DOHH2 (cell line): ENCODE measurements at regions not wholly inside any gene's neighbourhood (a gene's known extent, or its start where the extent isn't known, plus 50 kb on each side); places are given as distances from the start of the nearest gene placed in this dataset.
A peak's percentile ranks its signal among the peaks of the same experiment; 100 is the strongest.

Experiments
- H3F3A ChIP-seq: fragments of 200-600 bp; sonication (generic), shearing (Covaris generic); 2 replicates; pipeline ENCODE4 v1.6.0; 2016; ENCODE audit warnings: antibody characterized with exemption, mild to moderate bottlenecking; ENCODE audit not compliant: control insufficient read depth, insufficient read depth
- H3K27ac ChIP-seq: fragments of 200-600 bp; sonication (generic); 2 replicates; pipeline ENCODE4 v1.5.1; 2014; ENCODE audit warnings: low read depth, mild to moderate bottlenecking, low read length, moderate library complexity
- H3K27me3 ChIP-seq: fragments of 200-600 bp; sonication (generic); 2 replicates; pipeline ENCODE4 v1.6.1; 2014; ENCODE audit warnings: mild to moderate bottlenecking, low read length, mixed read lengths; ENCODE audit not compliant: control insufficient read depth
- H3K36me3 ChIP-seq: fragments of 200-600 bp; sonication (generic); 2 replicates; pipeline ENCODE4 v1.6.1; 2014; ENCODE audit warnings: mild to moderate bottlenecking, low read length, moderate library complexity, mixed read lengths; ENCODE audit not compliant: control insufficient read depth
- H3K4me1 ChIP-seq: fragments of 200-600 bp; sonication (generic); 2 replicates; pipeline ENCODE4 v1.6.1; 2014; ENCODE audit warnings: mild to moderate bottlenecking, low read length, mixed read lengths; ENCODE audit not compliant: control insufficient read depth
- H3K4me2 ChIP-seq: fragments of 200-600 bp; sonication (generic); 2 replicates; pipeline ENCODE4 v1.6.0; 2014; ENCODE audit warnings: mild to moderate bottlenecking, low read length, moderate library complexity
- H3K4me3 ChIP-seq: fragments of 200-600 bp; sonication (generic); 2 replicates; pipeline ENCODE4 v1.5.1; 2014; ENCODE audit warnings: mild to moderate bottlenecking, low read length, mixed read lengths
- H3K79me2 ChIP-seq: fragments of 200-600 bp; sonication (generic); 2 replicates; pipeline ENCODE4 v1.6.1; 2014; ENCODE audit warnings: mild to moderate bottlenecking, low read length, mixed read lengths; ENCODE audit not compliant: control insufficient read depth
- H3K9me2 ChIP-seq: fragments of 200-600 bp; sonication (generic); replicated peaks from 2 replicates; pipeline ENCODE4 v1.6.1; 2014; ENCODE audit warnings: mild to moderate bottlenecking, low read length, mixed read lengths; ENCODE audit not compliant: control insufficient read depth
- H3K9me3 ChIP-seq: fragments of 200-600 bp; sonication (generic); 2 replicates; pipeline ENCODE4 v1.6.1; 2014; ENCODE audit warnings: antibody characterized with exemption, low read length, mixed read lengths; ENCODE audit not compliant: control insufficient read depth, insufficient read depth
- H4K20me1 ChIP-seq: fragments of 200-600 bp; sonication (generic); 2 replicates; pipeline ENCODE4 v1.6.0; 2014; ENCODE audit warnings: low read depth, mild to moderate bottlenecking, antibody characterized with exemption, low read length, moderate library complexity; ENCODE audit not compliant: control insufficient read depth, insufficient read depth
- CTCF ChIP-seq: fragments of 200-600 bp; sonication (generic); IDR thresholded peaks from one replicate; pipeline ENCODE4 v1.5.1; 2014; ENCODE audit warnings: antibody characterized with exemption, mild to moderate bottlenecking, low read depth, low read length; ENCODE audit not compliant: poor library complexity, severe bottlenecking
- EZH2phosphoT487 ChIP-seq: fragments of 200-600 bp; sonication (generic); IDR thresholded peaks from 2 replicates; pipeline ENCODE4 v1.6.1; 2017; ENCODE audit warnings: borderline replicate concordance, mild to moderate bottlenecking, antibody characterized with exemption, low read length, moderate library complexity, mixed read lengths

- Histone ChIP-seq H3K36me3 (peaks cover 13% of the 10 kb centered on the region; the same call in 1 of the 2 replicates), H3K27me3 (no peaks in the 10 kb centered on the region), H3K27ac (peak overlapping the region; percentile 59; the same call in 1 of the 2 replicates), H3F3A (peaks cover 5% of the 10 kb centered on the region; the same call in 1 of the 2 replicates), H3K4me3 (no peak overlapping the region), H3K9me2 (no peaks in the 10 kb centered on the region), H4K20me1 (no peaks in the 10 kb centered on the region), H3K79me2 (no peaks in the 10 kb centered on the region), H3K4me1 (peaks cover 88% of the 10 kb centered on the region), H3K9me3 (no peaks in the 10 kb centered on the region), H3K4me2 (no peak overlapping the region)
- TF ChIP-seq CTCF (no peak), EZH2phosphoT487 (no peak)
Measured at GRCh38 chr2:136393514-136393913, 275.6 kb upstream of the CXCR4 start.

GRCh38 chr2:136392897-136393505, 275.1 kb upstream of the CXCR4 start:
- H3K4me3 ChIP-seq: no peak overlapping the region
- no peak overlapping the region for H3K27ac ChIP-seq
- no peak for TF ChIP-seq EZH2phosphoT487
- TF ChIP-seq CTCF: no peak
- peaks cover 87% of the 10 kb centered on the region for H3K4me1 ChIP-seq
- no peaks in the 10 kb centered on the region for H3K27me3 ChIP-seq
- H3K9me3 ChIP-seq: no peaks in the 10 kb centered on the region
- H3K79me2 ChIP-seq: no peaks in the 10 kb centered on the region
- H4K20me1 ChIP-seq: no peaks in the 10 kb centered on the region
- H3K9me2 ChIP-seq: no peaks in the 10 kb centered on the region
- peaks cover 13% of the 10 kb centered on the region; the same call in 1 of the 2 replicates for H3K36me3 ChIP-seq
- H3K4me2 ChIP-seq: no peak overlapping the region
- peaks cover 5% of the 10 kb centered on the region; the same call in 1 of the 2 replicates for H3F3A ChIP-seq

GRCh38 chr2:136389809-136390208, 271.9 kb upstream of the CXCR4 start:
- Histone ChIP-seq H3K27ac (peak overlapping the region; percentile 67), H4K20me1 (no peaks in the 10 kb centered on the region), H3K9me3 (no peaks in the 10 kb centered on the region), H3K27me3 (no peaks in the 10 kb centered on the region), H3K4me3 (peak overlapping the region; percentile 51), H3K36me3 (peaks cover 5% of the 10 kb centered on the region; the same call in 1 of the 2 replicates), H3K4me2 (peak overlapping the region; percentile 71), H3F3A (peaks cover 3% of the 10 kb centered on the region; the same call in 1 of the 2 replicates), H3K79me2 (no peaks in the 10 kb centered on the region), H3K4me1 (peaks cover 68% of the 10 kb centered on the region), H3K9me2 (no peaks in the 10 kb centered on the region)
- TF ChIP-seq CTCF: no peak
- no peak for TF ChIP-seq EZH2phosphoT487
